H1 (cell line): ENCODE measurements at regions not wholly inside any gene's neighbourhood (a gene's known extent, or its start where the extent isn't known, plus 50 kb on each side); places are given as distances from the start of the nearest gene placed in this dataset.

ENCODE experiments used
- CTCF ChIA-PET: fragments of 300-600 bp; sonication (Branson Sonifier 250); formaldehyde crosslinking; loops from one replicate; lab custom pipeline; 2021; ENCODE audit not compliant: partially characterized antibody; lab: Charles Lee
- POLR2A ChIA-PET: fragments of 300-600 bp; sonication (Branson Sonifier 250); formaldehyde crosslinking; loops from one replicate; lab custom pipeline; 2021; ENCODE audit warnings: inconsistent platforms; ENCODE audit not compliant: partially characterized antibody; lab: Charles Lee
- DNase-seq, 2 experiments: peaks; one replicate each; pipeline versions ENCODE4 v3.0.0 to v3.0.0-alpha.2; 2010 to 2022; ENCODE audit warnings: low spot score in 2 of 2, low read depth in 1 of 2, mixed read lengths in 1 of 2
- FAIRE-seq: peaks from 2 replicates; lab custom pipeline; 2011; peaks lifted over from hg19 to GRCh38; lab: Jason Lieb, UNC
- H2AFZ ChIP-seq: 2 replicates; pipeline ENCODE4 v1.8.1; 2012; ENCODE audit warnings: low read length, inconsistent platforms
- H2AK5ac ChIP-seq: 2 replicates; pipeline ENCODE4 v1.6.1; 2013; ENCODE audit warnings: low read depth, low read length
- H2BK120ac ChIP-seq: replicated peaks from 2 replicates; pipeline ENCODE3; 2013; ENCODE audit warnings: low read depth, low read length, inconsistent platforms
- H2BK12ac ChIP-seq: 2 replicates; pipeline ENCODE4 v1.6.1; 2013; ENCODE audit warnings: low read depth, low read length
- H2BK15ac ChIP-seq: 2 replicates; pipeline ENCODE4 v1.6.1; 2013; ENCODE audit warnings: low read length
- H2BK20ac ChIP-seq: 2 replicates; pipeline ENCODE4 v1.6.1; 2013; ENCODE audit warnings: low read length
- H2BK5ac ChIP-seq: 2 replicates; pipeline ENCODE4 v1.6.1; 2013; ENCODE audit warnings: low read depth, low read length
- H3K14ac ChIP-seq: 2 replicates; pipeline ENCODE4 v1.6.1; 2013; ENCODE audit warnings: inconsistent platforms; ENCODE audit not compliant: insufficient read length
- H3K18ac ChIP-seq: 2 replicates; pipeline ENCODE4 v1.6.1; 2013; ENCODE audit warnings: low read length; ENCODE audit errors: extremely low read depth
- H3K23ac ChIP-seq: 2 replicates; pipeline ENCODE4 v1.6.1; 2013; ENCODE audit warnings: inconsistent platforms; ENCODE audit not compliant: insufficient read length
- H3K23me2 ChIP-seq: 2 replicates; pipeline ENCODE4 v1.6.1; 2013; ENCODE audit warnings: low read depth, low read length
- H3K27ac ChIP-seq: 2 replicates; pipeline ENCODE4 v1.6.1; 2011; ENCODE audit warnings: low read depth, low read length, inconsistent platforms
- H3K27me3 ChIP-seq, 4 experiments: replicated peaks in 1 of 4; 1 replicate in 1 of 4; 2 replicates in 3 of 4; pipeline versions ENCODE4 v1.6.1 to v1.8.1; 2011 to 2013; ENCODE audit warnings: low read length in 3 of 4, mild to moderate bottlenecking in 3 of 4, inconsistent platforms in 2 of 4, mixed read lengths in 2 of 4, moderate library complexity in 1 of 4; ENCODE audit not compliant: control insufficient read depth in 3 of 4, insufficient read depth in 3 of 4; ENCODE audit errors: extremely low read depth in 1 of 4
- H3K36me3 ChIP-seq, 4 experiments: 2 replicates each; pipeline versions ENCODE4 v1.6.1 to v1.8.1; 2011 to 2013; ENCODE audit warnings: mild to moderate bottlenecking in 4 of 4, low read length in 3 of 4, moderate library complexity in 2 of 4, control low read depth in 1 of 4, inconsistent platforms in 1 of 4; ENCODE audit not compliant: insufficient read depth in 4 of 4, control insufficient read depth in 2 of 4
- H3K4ac ChIP-seq: replicated peaks from 2 replicates; pipeline ENCODE3; 2013; ENCODE audit warnings: low read length, low read depth, mixed read lengths, inconsistent platforms; ENCODE audit not compliant: insufficient read length
- H3K4me1 ChIP-seq, 4 experiments: replicated peaks in 1 of 4; 1 replicate in 1 of 4; 2 replicates in 3 of 4; pipeline versions ENCODE4 v1.6.1 to v1.8.1; 2011 to 2013; ENCODE audit warnings: low read length in 3 of 4, inconsistent platforms in 2 of 4, mixed read lengths in 1 of 4; ENCODE audit not compliant: insufficient read depth in 4 of 4, control insufficient read depth in 3 of 4
- H3K4me2 ChIP-seq, 2 experiments: 2 replicates each; pipeline versions ENCODE4 v1.6.1 to v1.8.1; 2011 to 2013; ENCODE audit warnings: low read depth in 2 of 2, low read length in 2 of 2, control low read depth in 1 of 2, inconsistent platforms in 1 of 2, mild to moderate bottlenecking in 1 of 2; ENCODE audit not compliant: insufficient read depth in 1 of 2
- H3K4me3 ChIP-seq, 4 experiments: fragments of 200-600, 300-600 bp in 1 of 4; sonication (generic), shearing (Covaris generic), sonication (Bioruptor Twin) in 1 of 4; 2 replicates each; pipeline versions ENCODE4 v1.5.1 to v1.8.1; 2011 to 2016; ENCODE audit warnings: low read length in 4 of 4, low read depth in 3 of 4, control low read depth in 2 of 4, inconsistent platforms in 2 of 4, mild to moderate bottlenecking in 2 of 4, mixed read lengths in 1 of 4, moderate library complexity in 1 of 4; ENCODE audit not compliant: insufficient read depth in 2 of 4; ENCODE audit errors: extremely low read depth in 1 of 4
- H3K56ac ChIP-seq: replicated peaks from 2 replicates; pipeline ENCODE3; 2013; ENCODE audit warnings: low read depth, mild to moderate bottlenecking, mixed read lengths, low read length, inconsistent platforms; ENCODE audit not compliant: insufficient read length
- H3K79me1 ChIP-seq: 2 replicates; pipeline ENCODE4 v1.6.1; 2013; ENCODE audit warnings: low read depth, low read length, control low read depth
- H3K79me2 ChIP-seq, 2 experiments: 2 replicates each; pipeline versions ENCODE4 v1.6.1 to v1.8.1; 2012 to 2013; ENCODE audit warnings: low read length in 2 of 2, mild to moderate bottlenecking in 2 of 2, inconsistent platforms in 1 of 2; ENCODE audit not compliant: insufficient read depth in 2 of 2, control insufficient read depth in 1 of 2
- H3K9ac ChIP-seq, 4 experiments: replicated peaks in 1 of 4; 1 replicate in 1 of 4; 2 replicates in 3 of 4; pipeline versions ENCODE4 v1.6.1 to v1.8.1; 2011 to 2013; ENCODE audit warnings: low read depth in 3 of 4, low read length in 3 of 4, control low read depth in 2 of 4, mild to moderate bottlenecking in 2 of 4, moderate library complexity in 2 of 4, inconsistent platforms in 1 of 4; ENCODE audit errors: extremely low read depth in 1 of 4
- H3K9me3 ChIP-seq, 2 experiments: 2 replicates each; pipeline versions ENCODE4 v1.6.1 to v1.8.1; 2012 to 2013; ENCODE audit warnings: mild to moderate bottlenecking in 2 of 2, moderate library complexity in 2 of 2, control low read depth in 1 of 2, inconsistent platforms in 1 of 2, low read depth in 1 of 2, low read length in 1 of 2, mixed read lengths in 1 of 2; ENCODE audit not compliant: insufficient read depth in 2 of 2
- H4K20me1 ChIP-seq, 2 experiments: replicated peaks in 1 of 2; 2 replicates each; pipeline versions ENCODE3 to v1.8.1; 2011 to 2013; ENCODE audit warnings: inconsistent platforms in 2 of 2, low read length in 2 of 2, mild to moderate bottlenecking in 1 of 2; ENCODE audit not compliant: insufficient read depth in 2 of 2, control insufficient read depth in 1 of 2
- H4K5ac ChIP-seq: 2 replicates; pipeline ENCODE4 v1.6.1; 2013; ENCODE audit warnings: low read length, low read depth, mixed read lengths, inconsistent platforms; ENCODE audit not compliant: insufficient read length
- H4K8ac ChIP-seq: 2 replicates; pipeline ENCODE4 v1.8.0; 2013; ENCODE audit warnings: mild to moderate bottlenecking, moderate library complexity, low read length, inconsistent platforms; ENCODE audit not compliant: insufficient read depth; ENCODE audit errors: extremely low read depth
- H4K91ac ChIP-seq: replicated peaks from 2 replicates; pipeline ENCODE3; 2013; ENCODE audit warnings: low read length, mixed read lengths, inconsistent platforms; ENCODE audit not compliant: insufficient read length
- ATF2 ChIP-seq: IDR thresholded peaks from 2 replicates; pipeline ENCODE4 v1.6.1; 2012; ENCODE audit warnings: low read length, inconsistent platforms
- BRCA1 ChIP-seq: IDR thresholded peaks from 2 replicates; pipeline ENCODE4 v1.6.1; 2012; ENCODE audit warnings: low read depth, low read length, improper control_type of control experiment
- CBX5 ChIP-seq: fragments of 300-800, 300-1000 bp; sonication (generic); IDR thresholded peaks from 2 replicates; pipeline ENCODE4 v1.7.1; 2016; ENCODE audit warnings: antibody characterized with exemption, low read length, low read depth
- CBX8 ChIP-seq: fragments of 300-800, 300-1000 bp; sonication (generic); IDR thresholded peaks from 2 replicates; pipeline ENCODE4 v1.7.1; 2016; ENCODE audit warnings: low read depth, low read length, borderline replicate concordance
- EGR1 ChIP-seq: IDR thresholded peaks from 2 replicates; pipeline ENCODE4 v1.6.1; 2011; ENCODE audit warnings: low read depth, low read length, borderline replicate concordance
- EZH2 ChIP-seq: fragments of 200-600 bp; sonication (generic); IDR thresholded peaks from 2 replicates; pipeline ENCODE4 v1.7.1; 2012; ENCODE audit warnings: low read depth, mild to moderate bottlenecking, moderate library complexity, low read length, inconsistent platforms; ENCODE audit not compliant: severe bottlenecking
- JUN ChIP-seq: IDR thresholded peaks from 2 replicates; pipeline ENCODE4 v1.6.1; 2011; ENCODE audit warnings: low read depth, mild to moderate bottlenecking, improper control_type of control experiment, low read length
- JUND ChIP-seq: IDR thresholded peaks from 2 replicates; pipeline ENCODE4 v1.6.1; 2011; ENCODE audit warnings: mild to moderate bottlenecking, improper control_type of control experiment, low read length
- KDM1A ChIP-seq: fragments of 200-600, 300-600 bp; sonication (generic); IDR thresholded peaks from 2 replicates; pipeline ENCODE4 v1.7.1; 2016; ENCODE audit warnings: mild to moderate bottlenecking, low read length, borderline replicate concordance
- KDM5A ChIP-seq: fragments of 200-600 bp; IDR thresholded peaks from 2 replicates; pipeline ENCODE4 v1.7.1; 2012; ENCODE audit warnings: mild to moderate bottlenecking, low read length, inconsistent platforms, mixed read lengths
- SAP30 ChIP-seq: fragments of 300-600 bp; sonication (generic); IDR thresholded peaks from 2 replicates; pipeline ENCODE4 v1.7.1; 2012; ENCODE audit warnings: low read length, moderate library complexity, mild to moderate bottlenecking, inconsistent platforms; ENCODE audit not compliant: insufficient read depth, insufficient replicate concordance
- SP4 ChIP-seq: IDR thresholded peaks from 2 replicates; pipeline ENCODE4 v1.6.1; 2012; ENCODE audit warnings: low read length, inconsistent platforms
- TAF1 ChIP-seq: IDR thresholded peaks from 2 replicates; pipeline ENCODE4 v1.6.1; 2011; ENCODE audit warnings: mild to moderate bottlenecking, low read depth, low read length
- WGBS, 2 experiments: shearing (Covaris generic) in 1 of 2; methylation state at CpG; one replicate each; pipeline versions ENCODE4 v1.1.6 to v1.1.7; 2013 to 2015; ENCODE audit warnings: low lambda C conversion rate in 2 of 2, mixed read lengths in 2 of 2, inconsistent platforms in 1 of 2, low coverage in 1 of 2, missing lambda C conversion rate in 1 of 2; ENCODE audit not compliant: insufficient replicate concordance in 2 of 2, insufficient coverage in 1 of 2, insufficient read length in 1 of 2; ENCODE audit errors: extremely low coverage in 1 of 2, missing lambda C conversion rate in 1 of 2; 5-methylcytosine and 5-hydroxymethylcytosine counted together

DNA sequence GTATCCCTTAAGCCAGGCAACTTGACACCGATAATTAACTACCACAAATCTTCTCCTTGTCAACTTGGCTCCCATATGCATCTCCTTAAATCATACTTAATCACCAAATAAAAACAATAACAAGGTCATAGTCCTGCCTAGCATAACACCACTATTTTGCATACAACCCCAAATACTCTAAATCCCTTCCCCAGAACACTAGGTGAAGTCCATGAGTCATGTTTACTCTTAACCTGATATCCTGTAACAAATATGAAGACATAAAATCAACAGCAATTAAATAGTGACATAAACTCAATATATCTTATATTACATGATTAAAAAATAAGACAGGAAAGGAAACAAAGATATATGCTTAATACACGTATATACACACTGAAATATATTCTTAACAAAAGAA lies 362.0 kb downstream of the ETV1 start:
- Histone ChIP-seq H2BK120ac (no peak overlapping the region), H3K4ac (no peak overlapping the region), H2BK12ac (no peak overlapping the region), H2BK15ac (no peak overlapping the region), H3K23ac (no peak overlapping the region), H2AFZ (no peak overlapping the region), H3K56ac (no peak overlapping the region), H4K5ac (no peak overlapping the region), H3K9me3 (no peaks in the 10 kb centered on the region), H2AK5ac (no peak overlapping the region), H2BK5ac (no peak overlapping the region), H4K20me1 (no peaks in the 10 kb centered on the region), H3K4me2 (no peak overlapping the region), H2BK20ac (no peak overlapping the region), H3K9ac (no peak overlapping the region), H4K91ac (no peak overlapping the region), H4K8ac (no peak overlapping the region), H3K4me3 (no peak overlapping the region), H3K79me1 (no peaks in the 10 kb centered on the region), H3K36me3 (no peaks in the 10 kb centered on the region; a peak in 1 of 8 replicates), H3K27ac (no peak overlapping the region), H3K27me3 (no peaks in the 10 kb centered on the region), H3K79me2 (no peaks in the 10 kb centered on the region), H3K23me2 (no peaks in the 10 kb centered on the region), H3K4me1 (peaks cover 0 to 11% (median 1%) of the 10 kb centered on the region in 4 experiments; a peak in 1 of 7 replicates), H3K18ac (no peak overlapping the region), H3K14ac (no peak overlapping the region)
- POLR2A ChIA-PET: no interaction called here
- 93% methylated on average over 2 of the region's 2 CpGs; no CpG with 5 or more reads in 1 of the 2 experiments for WGBS, 2 experiments
- CTCF ChIA-PET: interaction anchor here (0.6 kb wide), 1 partner anchor 102 kb away, joined by 3 read pairs; no protein-coding TSS in a partner anchor
- DNase-seq (no peak), FAIRE-seq (no peak)
- TF ChIP-seq TAF1: no peak
- TF ChIP-seq ATF2: no peak
- no peak for TF ChIP-seq BRCA1
- TF ChIP-seq CBX8: no peak
- TF ChIP-seq KDM1A: no peak
- TF ChIP-seq KDM5A: no peak
- TF ChIP-seq EGR1: no peak
- no peak for TF ChIP-seq CBX5
- no peak for TF ChIP-seq EZH2
- no peak for TF ChIP-seq JUN
- no peak for TF ChIP-seq JUND
- TF ChIP-seq SP4: no peak
- TF ChIP-seq SAP30: no peak
